SK-N-MC (cell line): ENCODE measurements at regions not wholly inside any gene's neighbourhood (a gene's known extent, or its start where the extent isn't known, plus 50 kb on each side); places are given as distances from the start of the nearest gene placed in this dataset.

Experiments used
- EZH2 ChIP-seq: fragments of 200-600 bp; sonication (generic); IDR thresholded peaks from one replicate; pipeline ENCODE4 v1.6.1; 2017; ENCODE audit warnings: antibody characterized with exemption
- FOXP2 ChIP-seq: optimal IDR thresholded peaks from 2 replicates; pipeline ENCODE3; 2011; ENCODE audit warnings: mild to moderate bottlenecking, moderate library complexity; ENCODE audit not compliant: insufficient read depth; ENCODE audit errors: extremely low read length, control extremely low read depth
- POLR2AphosphoS5 ChIP-seq: IDR thresholded peaks from 2 replicates; pipeline ENCODE4 v1.6.1; 2012; ENCODE audit warnings: mild to moderate bottlenecking, low read depth, low read length, borderline replicate concordance

GRCh38 chr12:60119327-60119726 lies 523.5 kb downstream of the SLC16A7 start:
- TF ChIP-seq POLR2AphosphoS5 (no peak), EZH2 (no peak), FOXP2 (no peak)
